Stimulated activated CD4-positive, alpha-beta T cell treated with anti-CD3 and anti-CD28 coated beads, Interleukin-2, amount 100 ng/mL, for 24 hours (primary cell): ENCODE measurements at regions not wholly inside any gene's neighbourhood (a gene's known extent, or its start where the extent isn't known, plus 50 kb on each side); places are given as distances from the start of the nearest gene placed in this dataset.

Source experiments
- DNase-seq, 2 donors: peaks; one replicate each; pipeline ENCODE4 v3.0.0-alpha.2; 2020

- DNase-seq = no peak
Measured at GRCh38 chr22:48796310-48797015, 1031.2 kb downstream of the BRD1 start.

GRCh38 chr22:48795664-48796063 is 1032.0 kb downstream of the BRD1 start:
- DNase-seq = no peak

- DNase-seq = no peak
Measured at GRCh38 chr22:48794906-48795305, 1032.8 kb downstream of the BRD1 start.

GRCh38 chr22:48793949-48794348 is 1033.7 kb downstream of the BRD1 start:
- no peak for DNase-seq

- no peak for DNase-seq
Measured at GRCh38 chr22:48786679-48786996, 1041.0 kb downstream of the BRD1 start.

- no peak for DNase-seq
Measured at GRCh38 chr22:48785792-48786678, 1041.6 kb downstream of the BRD1 start.

- no peak for DNase-seq
Measured at GRCh38 chr22:48784701-48785503, 1042.8 kb downstream of the BRD1 start.

GRCh38 chr22:48783821-48784266 is 1043.8 kb downstream of the BRD1 start:
- no peak for DNase-seq

- DNase-seq = no peak
Measured at GRCh38 chr22:48782811-48783511, 1044.7 kb downstream of the BRD1 start.

GRCh38 chr22:48782326-48782725 is 1045.3 kb downstream of the BRD1 start:
- DNase-seq = no peak

GRCh38 chr22:48781868-48782267 is 1045.8 kb downstream of the BRD1 start:
- DNase-seq = no peak

- DNase-seq = no peak
Measured at GRCh38 chr22:48781391-48781790, 1046.3 kb downstream of the BRD1 start.

- DNase-seq = no peak
Measured at GRCh38 chr22:48780597-48781277, 1046.9 kb downstream of the BRD1 start.

GRCh38 chr22:48779661-48780596 is 1047.7 kb downstream of the BRD1 start:
- no peak for DNase-seq

GRCh38 chr22:48779211-48779643 is 1048.4 kb downstream of the BRD1 start:
- no peak for DNase-seq

- DNase-seq = no peak
Measured at GRCh38 chr22:48778308-48779195, 1049.1 kb downstream of the BRD1 start.

GRCh38 chr22:48772286-48772907 is 1055.3 kb downstream of the BRD1 start:
- no peak for DNase-seq

- no peak for DNase-seq
Measured at GRCh38 chr22:48765595-48765994, 1062.1 kb downstream of the BRD1 start.

GRCh38 chr22:48761546-48761945 is 1066.1 kb downstream of the BRD1 start:
- peak in 1 of 2 donors; percentile 11 for DNase-seq
